PFSK-1 (cell line): ENCODE measurements at regions not wholly inside any gene's neighbourhood (a gene's known extent, or its start where the extent isn't known, plus 50 kb on each side); places are given as distances from the start of the nearest gene placed in this dataset.

Experiments used
- POLR2AphosphoS5 ChIP-seq: IDR thresholded peaks from 2 replicates; pipeline ENCODE4 v1.6.1; 2012; ENCODE audit warnings: low read depth, mild to moderate bottlenecking, control low read depth, low read length, moderate library complexity
- SIN3A ChIP-seq: IDR thresholded peaks from 2 replicates; pipeline ENCODE4 v1.6.1; 2012; ENCODE audit warnings: mild to moderate bottlenecking, low read length, moderate library complexity, borderline replicate concordance; ENCODE audit not compliant: insufficient read depth
- TAF1 ChIP-seq: IDR thresholded peaks from 2 replicates; pipeline ENCODE4 v1.6.1; 2012; ENCODE audit warnings: low read length, control low read depth, borderline replicate concordance; ENCODE audit not compliant: insufficient read depth

- TF ChIP-seq TAF1 = no peak
- TF ChIP-seq POLR2AphosphoS5 = no peak
- no peak for TF ChIP-seq SIN3A
Observed at GRCh38 chr4:125772680-125773079, 457.9 kb downstream of the FAT4 start.
